ENCODE measurements at regions not wholly inside any gene's neighbourhood (a gene's known extent, or its start where the extent isn't known, plus 50 kb on each side); places are given as distances from the start of the nearest gene placed in this dataset.

GRCh38 chr7:125412890-125413665 lies 483.5 kb upstream of the POT1 start:
- no peak for DNase-seq (ENCODE audit: low read depth)
- no peak for TF ChIP-seq CTCF (IDR thresholded peaks at IDR 0.05; ENCODE audit: control insufficient read depth, insufficient read depth, low read depth, low read length, missing control alignments)
- H3K4me3 ChIP-seq (ENCODE audit: control insufficient read depth, low read depth, low read length): no peak overlapping the region

- no peak for TF ChIP-seq CTCF (IDR thresholded peaks at IDR 0.05; ENCODE audit: control insufficient read depth, insufficient read depth, low read depth, low read length, missing control alignments)
- no peak for DNase-seq (ENCODE audit: low read depth)
- H3K4me3 ChIP-seq (ENCODE audit: control insufficient read depth, low read depth, low read length): no peak overlapping the region
These were observed 480.3 kb upstream of the POT1 start for GRCh38 chr7:125409921-125410320.

GRCh38 chr7:125406111-125406510 lies 476.5 kb upstream of the POT1 start:
- no peak overlapping the region for H3K4me3 ChIP-seq (ENCODE audit: control insufficient read depth, low read depth, low read length)
- DNase-seq (ENCODE audit: low read depth): no peak
- TF ChIP-seq CTCF (IDR thresholded peaks at IDR 0.05; ENCODE audit: control insufficient read depth, insufficient read depth, low read depth, low read length, missing control alignments): no peak

GRCh38 chr7:125399408-125399807 lies 469.8 kb upstream of the POT1 start:
- no peak overlapping the region for H3K4me3 ChIP-seq (ENCODE audit: control insufficient read depth, low read depth, low read length)
- no peak for DNase-seq (ENCODE audit: low read depth)
- TF ChIP-seq CTCF (IDR thresholded peaks at IDR 0.05; ENCODE audit: control insufficient read depth, insufficient read depth, low read depth, low read length, missing control alignments): no peak

GRCh38 chr7:125396466-125397151 lies 467.0 kb upstream of the POT1 start:
- no peak for DNase-seq (ENCODE audit: low read depth)
- no peak for TF ChIP-seq CTCF (IDR thresholded peaks at IDR 0.05; ENCODE audit: control insufficient read depth, insufficient read depth, low read depth, low read length, missing control alignments)
- no peak overlapping the region for H3K4me3 ChIP-seq (ENCODE audit: control insufficient read depth, low read depth, low read length)

- TF ChIP-seq CTCF (IDR thresholded peaks at IDR 0.05; ENCODE audit: control insufficient read depth, insufficient read depth, low read depth, low read length, missing control alignments): no peak
These were observed 462.3 kb upstream of the POT1 start for GRCh38 chr7:125391921-125392320.

More at GRCh38 chr7:125391921-125392320, 462.3 kb upstream of the POT1 start:
- H3K4me3 ChIP-seq (ENCODE audit: control insufficient read depth, low read depth, low read length): no peak overlapping the region
- DNase-seq (ENCODE audit: low read depth): no peak

Data from AG09309 (cell line).